IMR-90 (cell line): ENCODE measurements at regions not wholly inside any gene's neighbourhood (a gene's known extent, or its start where the extent isn't known, plus 50 kb on each side); places are given as distances from the start of the nearest gene placed in this dataset.

Source experiments
- ATAC-seq: fragments of 200-7000 bp; cut with Tn5 transposase; 2 replicates; pipeline ENCODE4 v1.9.1; 2020; ENCODE audit warnings: low read depth, mild to moderate bottlenecking, moderate library complexity
- BruUV-seq: library from RNA; stranded (reverse); fragments of 400-500 nt; replicated peaks from 2 replicates; lab custom pipeline; 2021; lab: Mats Ljungman, UMichigan
- CTCF ChIA-PET: fragments of 300-600 bp; formaldehyde crosslinking; extraction: SDS; loops from one replicate; lab custom pipeline; 2021; ENCODE audit warnings: antibody characterized with exemption; lab: Yijun Ruan, JAX
- POLR2A ChIA-PET: fragments of 300-600 bp; sonication (Branson Sonifier 250); formaldehyde crosslinking; loops from one replicate; lab custom pipeline; 2022; ENCODE audit warnings: antibody characterized with exemption; ENCODE audit not compliant: unreplicated experiment; lab: Charles Lee
- DNase-seq: peaks from one replicate; pipeline ENCODE4 v3.0.0; 2013
- H2AFZ ChIP-seq: replicated peaks from 2 replicates; pipeline ENCODE3; 2013; ENCODE audit warnings: low read length, mild to moderate bottlenecking; ENCODE audit not compliant: poor library complexity
- H2AK5ac ChIP-seq: 2 replicates; pipeline ENCODE4 v1.6.1; 2013; ENCODE audit warnings: low read depth, low read length, inconsistent platforms
- H2AK9ac ChIP-seq: replicated peaks from 2 replicates; pipeline ENCODE3; 2013; ENCODE audit warnings: mild to moderate bottlenecking, low read depth, low read length, moderate library complexity; ENCODE audit not compliant: poor library complexity
- H2BK120ac ChIP-seq: 2 replicates; pipeline ENCODE4 v1.6.1; 2013; ENCODE audit warnings: low read depth, low read length, inconsistent platforms
- H2BK15ac ChIP-seq: 3 replicates; pipeline ENCODE4 v1.6.1; 2013; ENCODE audit warnings: low read depth, low read length, inconsistent platforms
- H2BK20ac ChIP-seq: 2 replicates; pipeline ENCODE4 v1.6.1; 2013; ENCODE audit warnings: low read depth, mild to moderate bottlenecking, inconsistent platforms, low read length, moderate library complexity
- H2BK5ac ChIP-seq: 2 replicates; pipeline ENCODE4 v1.6.1; 2013; ENCODE audit warnings: mild to moderate bottlenecking, low read depth, low read length, inconsistent platforms; ENCODE audit not compliant: poor library complexity, severe bottlenecking
- H3K14ac ChIP-seq: replicated peaks from 2 replicates; pipeline ENCODE4 v1.6.1; 2013; ENCODE audit warnings: low read depth, low read length, inconsistent platforms
- H3K18ac ChIP-seq: 2 replicates; pipeline ENCODE4 v1.6.1; 2013; ENCODE audit warnings: low read depth, low read length, control low read depth
- H3K23ac ChIP-seq: 2 replicates; pipeline ENCODE4 v1.6.1; 2013; ENCODE audit warnings: low read depth, low read length, inconsistent platforms
- H3K27ac ChIP-seq: 2 replicates; pipeline ENCODE4 v1.5.1; 2013; ENCODE audit warnings: mild to moderate bottlenecking, control low read depth, low read length; ENCODE audit not compliant: insufficient read depth
- H3K27me3 ChIP-seq: 2 replicates; pipeline ENCODE4 v1.6.1; 2013; ENCODE audit warnings: low read length; ENCODE audit not compliant: control insufficient read depth, insufficient read depth
- H3K36me3 ChIP-seq: 2 replicates; pipeline ENCODE4 v1.6.1; 2013; ENCODE audit warnings: low read length, mixed read lengths; ENCODE audit not compliant: control insufficient read depth, insufficient read depth
- H3K4ac ChIP-seq: 2 replicates; pipeline ENCODE4 v1.6.1; 2013; ENCODE audit warnings: low read depth, low read length, inconsistent platforms
- H3K4me1 ChIP-seq: 2 replicates; pipeline ENCODE4 v1.6.1; 2013; ENCODE audit warnings: low read length, mixed read lengths; ENCODE audit not compliant: control insufficient read depth, insufficient read depth
- H3K4me2 ChIP-seq: 2 replicates; pipeline ENCODE4 v1.6.1; 2013; ENCODE audit warnings: low read depth, mild to moderate bottlenecking, control low read depth, low read length, moderate library complexity
- H3K4me3 ChIP-seq: 2 replicates; pipeline ENCODE4 v1.5.1; 2013; ENCODE audit warnings: low read depth, mild to moderate bottlenecking, control low read depth, low read length, moderate library complexity; ENCODE audit not compliant: insufficient read depth
- H3K56ac ChIP-seq: 2 replicates; pipeline ENCODE4 v1.6.1; 2013; ENCODE audit warnings: low read length, inconsistent platforms; ENCODE audit not compliant: insufficient read depth; ENCODE audit errors: extremely low read depth
- H3K79me1 ChIP-seq, 2 experiments: 2 replicates each; pipeline ENCODE4 v1.6.1; 2013; ENCODE audit warnings: low read length in 2 of 2, inconsistent platforms in 1 of 2, low read depth in 1 of 2
- H3K9ac ChIP-seq: 2 replicates; pipeline ENCODE4 v1.6.1; 2013; ENCODE audit warnings: low read depth, low read length, control low read depth
- H3K9me1 ChIP-seq: 2 replicates; pipeline ENCODE4 v1.6.1; 2013; ENCODE audit warnings: low read length, inconsistent platforms; ENCODE audit not compliant: insufficient read depth
- H3K9me3 ChIP-seq: 2 replicates; pipeline ENCODE4 v1.6.1; 2013; ENCODE audit warnings: low read length; ENCODE audit not compliant: control insufficient read depth, insufficient read depth
- H4K20me1 ChIP-seq: 2 replicates; pipeline ENCODE4 v1.6.1; 2013; ENCODE audit warnings: low read length, inconsistent platforms; ENCODE audit not compliant: insufficient read depth
- H4K5ac ChIP-seq: 2 replicates; pipeline ENCODE4 v1.6.1; 2013; ENCODE audit warnings: mild to moderate bottlenecking, low read depth, low read length, control low read depth
- H4K8ac ChIP-seq, 2 experiments: 2 replicates each; pipeline ENCODE4 v1.6.1; 2013; ENCODE audit warnings: low read depth in 2 of 2, low read length in 2 of 2, control low read depth in 1 of 2, inconsistent platforms in 1 of 2
- H4K91ac ChIP-seq: 2 replicates; pipeline ENCODE4 v1.6.1; 2013; ENCODE audit warnings: low read depth, low read length, inconsistent platforms; ENCODE audit not compliant: insufficient read depth
- CTCF ChIP-seq: conservative IDR thresholded peaks from 2 replicates; pipeline ENCODE4 v1.5.1; 2012; ENCODE audit warnings: mild to moderate bottlenecking, low read depth, low read length, improper control_type of control experiment
- ELK1 ChIP-seq: fragments of 150-350 bp; IDR thresholded peaks from 2 replicates; pipeline ENCODE4 v1.6.1; 2016; ENCODE audit warnings: low read depth, mild to moderate bottlenecking, low read length, moderate library complexity, borderline replicate concordance
- POLR2A ChIP-seq: IDR thresholded peaks from 2 replicates; pipeline ENCODE4 v1.6.1; 2012; ENCODE audit warnings: mild to moderate bottlenecking, low read depth, low read length
- RCOR1 ChIP-seq: IDR thresholded peaks from 2 replicates; pipeline ENCODE4 v1.6.1; 2012; ENCODE audit warnings: mild to moderate bottlenecking, low read length, improper control_type of control experiment; ENCODE audit not compliant: insufficient replicate concordance
- WGBS, 2 experiments: methylation state at CpG; one replicate each; pipeline versions ENCODE4 v1.1.5 to v1.1.7; 2013; ENCODE audit warnings: missing lambda C conversion rate in 2 of 2; ENCODE audit not compliant: insufficient read length in 1 of 2; ENCODE audit errors: extremely low coverage in 2 of 2; 5-methylcytosine and 5-hydroxymethylcytosine counted together
- dilution Hi-C: fragments of 300-500 bp; cut with HindIII; formaldehyde crosslinking; loops from one replicate; pipeline ENCODE4 v1.14.3; 2018; ENCODE audit warnings: low sequenced_read_pairs; ENCODE audit not compliant: unreplicated experiment
- in situ Hi-C: fragments of 300-500 bp; cut with MboI; formaldehyde crosslinking; loops from 3 replicates; pipeline ENCODE4 v1.14.3; 2019; ENCODE audit warnings: low sequenced_read_pairs, inconsistent platforms, mixed read lengths
- intact Hi-C: fragments of 100-400 bp; cut with micrococcal nuclease; formaldehyde crosslinking; loops from 2 replicates; pipeline ENCODE4 v1.10.0; 2022

GRCh38 chr20:47883186-47883585 is 97.9 kb upstream of the SULF2 start:
- no peak overlapping the region for H3K56ac ChIP-seq
- no peaks in the 10 kb centered on the region for H3K79me1 ChIP-seq
- H2BK120ac ChIP-seq, result no peak overlapping the region
- dilution Hi-C loops, result no loop called here
- H2AFZ ChIP-seq, result no peak overlapping the region
- no peak overlapping the region for H3K14ac ChIP-seq
- H3K9ac ChIP-seq, result no peak overlapping the region
- no peak overlapping the region for H3K4ac ChIP-seq
- in situ Hi-C loops, result no loop called here
- H3K9me3 ChIP-seq, result no peaks in the 10 kb centered on the region
- POLR2A ChIA-PET, result no interaction called here
- no peaks in the 10 kb centered on the region for H3K36me3 ChIP-seq
- TF ChIP-seq RCOR1, result no peak
- no peak for TF ChIP-seq CTCF
- no peak for TF ChIP-seq ELK1
- no peak for TF ChIP-seq POLR2A
- H2BK20ac ChIP-seq, result no peak overlapping the region
- H2AK9ac ChIP-seq, result no peak overlapping the region
- no peak overlapping the region for H2AK5ac ChIP-seq
- ATAC-seq (no peak), DNase-seq (no peak)
- no peak overlapping the region for H3K4me2 ChIP-seq
- CTCF ChIA-PET, result no interaction called here
- no TSS peak for BruUV-seq
- intact Hi-C loops, result no loop called here
- H4K91ac ChIP-seq, result no peak overlapping the region
- no CpG with 5 or more reads among the region's 5 CpGs for WGBS, 2 experiments
- H3K4me3 ChIP-seq, result no peak overlapping the region
- no peaks in the 10 kb centered on the region for H3K9me1 ChIP-seq
- no peak overlapping the region for H3K27ac ChIP-seq
- no peaks in the 10 kb centered on the region; the same call in 1 of the 2 replicates for H3K27me3 ChIP-seq
- H3K4me1 ChIP-seq, result no peaks in the 10 kb centered on the region
- H3K18ac ChIP-seq, result no peak overlapping the region
- H4K5ac ChIP-seq, result no peak overlapping the region
- H4K8ac ChIP-seq, result no peak overlapping the region
- no peak overlapping the region for H2BK5ac ChIP-seq
- H3K23ac ChIP-seq, result no peak overlapping the region
- no peak overlapping the region for H2BK15ac ChIP-seq
- H4K20me1 ChIP-seq, result no peaks in the 10 kb centered on the region
